HepG2 (cell line): ENCODE measurements at regions not wholly inside any gene's neighbourhood (a gene's known extent, or its start where the extent isn't known, plus 50 kb on each side); places are given as distances from the start of the nearest gene placed in this dataset.

ENCODE experiments used
- ATAC-seq: fragments of 200-7000 bp; cut with Tn5 transposase; 3 replicates; pipeline ENCODE4 v1.9.1; 2020; ENCODE audit warnings: mild to moderate bottlenecking, moderate library complexity
- BruUV-seq: library from RNA; stranded (reverse); fragments of 400-500 nt; replicated peaks from 2 replicates; lab custom pipeline; 2021; lab: Mats Ljungman, UMichigan
- CTCF ChIA-PET: fragments of 300-600 bp; formaldehyde crosslinking; extraction: SDS; loops from one replicate; lab custom pipeline; 2021; ENCODE audit warnings: low total read pairs, inconsistent platforms, low intra/inter-chr PET ratio; lab: Yijun Ruan, JAX
- POLR2A ChIA-PET: fragments of 350-600 bp; sonication (Branson Sonifier 250); formaldehyde crosslinking; loops from one replicate; lab custom pipeline; 2020; ENCODE audit warnings: antibody characterized with exemption, inconsistent platforms; lab: Yijun Ruan, JAX
- DNase-seq: peaks from one replicate; pipeline ENCODE4 v3.0.0-alpha.2; 2015; ENCODE audit warnings: low spot score
- FAIRE-seq: peaks from 3 replicates; lab custom pipeline; 2011; peaks lifted over from hg19 to GRCh38; lab: Jason Lieb, UNC
- H2AFZ ChIP-seq: one replicate; pipeline ENCODE4 v1.6.1; 2011; ENCODE audit warnings: low read length, inconsistent platforms
- H3K27ac ChIP-seq: fragments of 300-600 bp; 3 replicates; pipeline ENCODE4 v1.8.0; 2011; ENCODE audit warnings: mixed run types, mild to moderate bottlenecking, mixed read lengths, low read length, inconsistent platforms; ENCODE audit not compliant: insufficient read depth; ENCODE audit errors: extremely low read length
- H3K27me3 ChIP-seq, 2 experiments: fragments of 200-600 bp in 1 of 2; 2 replicates in 1 of 2; 3 replicates in 1 of 2; pipeline versions ENCODE4 v1.6.0 to v1.8.0; 2011; ENCODE audit warnings: low read length in 2 of 2, mild to moderate bottlenecking in 2 of 2, moderate library complexity in 2 of 2, inconsistent platforms in 1 of 2; ENCODE audit not compliant: insufficient read depth in 2 of 2, control insufficient read depth in 1 of 2
- H3K36me3 ChIP-seq, 2 experiments: fragments of 200-600 bp in 1 of 2; replicated peaks in 1 of 2; 2 replicates in 1 of 2; 3 replicates in 1 of 2; pipeline versions ENCODE4 v1.5.1 to v1.8.0; 2011; ENCODE audit warnings: low read length in 2 of 2, inconsistent platforms in 1 of 2; ENCODE audit not compliant: insufficient read depth in 2 of 2, control insufficient read depth in 1 of 2
- H3K4me1 ChIP-seq: 2 replicates; pipeline ENCODE4 v1.5.1; 2012; ENCODE audit warnings: low read length, inconsistent platforms; ENCODE audit not compliant: insufficient read depth
- H3K4me2 ChIP-seq: 2 replicates; pipeline ENCODE4 v1.6.0; 2011; ENCODE audit warnings: low read depth, low read length, inconsistent platforms
- H3K4me3 ChIP-seq, 3 experiments: fragments of 200-600 bp in 1 of 3; sonication (generic), shearing (Covaris generic) in 1 of 3; replicated peaks in 1 of 3; 2 replicates each; pipeline ENCODE4 v1.5.1; 2011 to 2016; ENCODE audit warnings: low read length in 3 of 3, inconsistent platforms in 2 of 3, low read depth in 2 of 3, mild to moderate bottlenecking in 2 of 3, control low read depth in 1 of 3, mixed read lengths in 1 of 3; ENCODE audit not compliant: insufficient read depth in 1 of 3
- H3K79me2 ChIP-seq: one replicate; pipeline ENCODE4 v1.6.1; 2011; ENCODE audit warnings: low read length, inconsistent platforms; ENCODE audit not compliant: insufficient read depth
- H3K9ac ChIP-seq: 2 replicates; pipeline ENCODE4 v1.6.0; 2011; ENCODE audit warnings: mild to moderate bottlenecking, low read depth, low read length, inconsistent platforms; ENCODE audit not compliant: insufficient read depth
- H3K9me3 ChIP-seq: 2 replicates; pipeline ENCODE4 v1.5.1; 2012; ENCODE audit warnings: mild to moderate bottlenecking, low read length
- H4K20me1 ChIP-seq: 2 replicates; pipeline ENCODE4 v1.6.0; 2011; ENCODE audit warnings: inconsistent platforms, mild to moderate bottlenecking, low read length, moderate library complexity; ENCODE audit not compliant: insufficient read depth
- ATF2 ChIP-seq: sonication (generic); formaldehyde crosslinking; IDR thresholded peaks from 2 replicates; pipeline ENCODE4 v1.4.0; 2020; ENCODE audit warnings: missing genetic modification reagents
- CBX2 ChIP-seq, 2 experiments: fragments of 200-600 bp in 1 of 2; sonication (generic); formaldehyde crosslinking in 1 of 2; IDR thresholded peaks; 2 replicates each; pipeline versions ENCODE4 v1.7.0 to v1.8.1; 2018 to 2022; ENCODE audit warnings: low read depth in 2 of 2, low read length in 1 of 2, mild to moderate bottlenecking in 1 of 2, missing genetic modification reagents in 1 of 2
- IRF2 ChIP-seq: IDR thresholded peaks from 2 replicates; pipeline ENCODE4 v1.6.1; 2018; ENCODE audit warnings: missing genetic modification reagents, missing compliant biosample characterization
- IRX3 ChIP-seq: sonication (generic); formaldehyde crosslinking; IDR thresholded peaks from 2 replicates; pipeline ENCODE4 v1.8.1; 2023; ENCODE audit warnings: mild to moderate bottlenecking, low read depth, missing genetic modification reagents, borderline replicate concordance
- KDM4B ChIP-seq: sonication (generic); formaldehyde crosslinking; IDR thresholded peaks from 2 replicates; pipeline ENCODE4 v1.4.0; 2020; ENCODE audit warnings: missing genetic modification reagents
- MLLT10 ChIP-seq: sonication (generic); formaldehyde crosslinking; IDR thresholded peaks from 2 replicates; pipeline ENCODE4 v1.4.0; 2020; ENCODE audit warnings: missing genetic modification reagents
- NFIC ChIP-seq: IDR thresholded peaks from 2 replicates; pipeline ENCODE4 v1.6.1; 2012; ENCODE audit warnings: mild to moderate bottlenecking, low read length, inconsistent platforms
- SRY ChIP-seq: sonication (generic); formaldehyde crosslinking; IDR thresholded peaks from 2 replicates; pipeline ENCODE4 v1.8.0; 2022; ENCODE audit warnings: mild to moderate bottlenecking, missing genetic modification reagents
- ZBTB42 ChIP-seq: sonication (generic); formaldehyde crosslinking; IDR thresholded peaks from 2 replicates; pipeline ENCODE4 v1.5.0; 2020; ENCODE audit warnings: mild to moderate bottlenecking, missing genetic modification reagents
- ZFAT ChIP-seq: sonication (generic); formaldehyde crosslinking; conservative IDR thresholded peaks from 2 replicates; pipeline ENCODE4 v1.8.1; 2023; ENCODE audit warnings: missing genetic modification reagents, inconsistent platforms
- ZFP1 ChIP-seq: IDR thresholded peaks from 2 replicates; pipeline ENCODE4 v1.6.1; 2016
- ZIK1 ChIP-seq: sonication (generic); formaldehyde crosslinking; IDR thresholded peaks from 2 replicates; pipeline ENCODE4 v1.5.0; 2020; ENCODE audit warnings: mild to moderate bottlenecking, low read depth, missing genetic modification reagents, borderline replicate concordance
- ZNF205 ChIP-seq: IDR thresholded peaks from 2 replicates; pipeline ENCODE4 v1.6.1; 2018; ENCODE audit warnings: missing biosample characterization, missing genetic modification reagents
- ZNF30 ChIP-seq: sonication (generic); formaldehyde crosslinking; IDR thresholded peaks from 2 replicates; pipeline ENCODE4 v1.5.0; 2020; ENCODE audit warnings: mild to moderate bottlenecking, missing genetic modification reagents
- ZNF331 ChIP-seq: sonication (generic); formaldehyde crosslinking; IDR thresholded peaks from 2 replicates; pipeline ENCODE4 v1.4.0; 2020; ENCODE audit warnings: missing genetic modification reagents
- ZNF343 ChIP-seq: sonication (generic); formaldehyde crosslinking; IDR thresholded peaks from 2 replicates; pipeline ENCODE4 v1.4.0; 2020; ENCODE audit warnings: mild to moderate bottlenecking, missing genetic modification reagents
- ZNF501 ChIP-seq: sonication (generic); formaldehyde crosslinking; IDR thresholded peaks from 2 replicates; pipeline ENCODE4 v1.5.1; 2020; ENCODE audit warnings: mild to moderate bottlenecking, moderate library complexity, missing genetic modification reagents
- ZNF770 ChIP-seq: sonication (generic); formaldehyde crosslinking; IDR thresholded peaks from 2 replicates; pipeline ENCODE4 v1.5.0; 2020; ENCODE audit warnings: mild to moderate bottlenecking, missing genetic modification reagents
- ZNF776 ChIP-seq: sonication (generic); formaldehyde crosslinking; IDR thresholded peaks from 2 replicates; pipeline ENCODE4 v1.4.0; 2020; ENCODE audit warnings: mild to moderate bottlenecking, missing genetic modification reagents
- WGBS: methylation state at CpG from one replicate; pipeline ENCODE4 v1.1.6; 2017; ENCODE audit warnings: low lambda C conversion rate; 5-methylcytosine and 5-hydroxymethylcytosine counted together
- in situ Hi-C: cut with HindIII; loops from 2 replicates; pipeline ENCODE4 v1.10.0; 2017; ENCODE audit warnings: low pct_unique_long_range_greater_than_20kb; ENCODE audit not compliant: extremely low pct_ligation_motif_present
- intact Hi-C: fragments of 100-400 bp; cut with micrococcal nuclease; formaldehyde crosslinking; loops from one replicate; pipeline ENCODE4 v1.10.0; 2022; ENCODE audit not compliant: unreplicated experiment
- TF ChIP-seq, protein P1 (sequence below): sonication (generic); formaldehyde crosslinking; IDR thresholded peaks from 2 replicates; pipeline ENCODE4 v1.4.0; 2020; ENCODE audit warnings: missing genetic modification reagents

DNA sequence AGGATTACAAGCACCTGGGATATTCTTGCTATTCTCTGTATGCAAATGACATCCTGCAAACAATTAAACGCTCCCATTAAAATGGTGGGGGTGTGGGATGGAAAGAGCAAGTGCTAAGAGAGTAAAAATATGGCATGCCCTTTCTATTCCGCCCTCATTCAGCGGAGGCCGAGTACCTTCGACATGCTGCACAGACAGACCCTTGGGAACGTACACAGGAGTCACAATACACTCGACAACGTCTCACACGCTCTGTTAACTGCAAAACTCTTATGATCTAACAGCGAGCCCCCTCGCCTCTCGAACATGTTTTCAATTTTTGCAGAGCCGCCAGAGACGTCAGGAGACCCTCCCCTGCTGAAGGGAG is 322.2 kb downstream of the CEMIP2 start:
- POLR2A ChIA-PET = no interaction called here
- Histone ChIP-seq H2AFZ (no peak overlapping the region), H3K9me3 (no peaks in the 10 kb centered on the region), H3K79me2 (no peaks in the 10 kb centered on the region), H3K4me3 (peak overlapping the region in 1 of 3 experiments; percentile 57; a peak in 1 of 6 replicates), H3K9ac (no peak overlapping the region), H3K4me2 (peak overlapping the region; percentile 66; the same call in 1 of the 2 replicates), H3K36me3 (no peaks in the 10 kb centered on the region), H3K4me1 (0 out of 2 replicates have a peak, but pooled peaks cover 7% of the 10 kb centered on the region), H3K27me3 (peaks cover 1 to 22% of the 10 kb centered on the region in 2 experiments; a peak in 3 of 5 replicates), H3K27ac (no peak overlapping the region), H4K20me1 (no peaks in the 10 kb centered on the region)
- FAIRE-seq (no peak), DNase-seq (no peak), ATAC-seq (peak; percentile 34)
- in situ Hi-C loops (no loop called here), intact Hi-C loops (no loop called here)
- no peak for TF ChIP-seq ZNF776 (CRISPR knock-in tag)
- no peak for TF ChIP-seq ZNF501
- TF ChIP-seq ZIK1 (CRISPR knock-in tag) = no peak
- no peak for TF ChIP-seq ZNF331 (CRISPR knock-in tag)
- TF ChIP-seq ZBTB42 (CRISPR knock-in tag) = no peak
- no peak for TF ChIP-seq CBX2 (IDR thresholded peaks at IDR 0.05; ENCODE audit: low read depth, low read length)
- no peak for TF ChIP-seq CBX2 (CRISPR knock-in tag; IDR thresholded peaks at IDR 0.05; ENCODE audit: low read depth)
- no peak for TF ChIP-seq ZFP1 (CRISPR knock-in tag)
- no peak for TF ChIP-seq MLLT10 (CRISPR knock-in tag)
- no peak for TF ChIP-seq ZFAT (CRISPR knock-in tag)
- no peak for TF ChIP-seq NFIC
- TF ChIP-seq SRY = no peak
- TF ChIP-seq IRF2 (CRISPR knock-in tag) = no peak
- TF ChIP-seq, protein P1, sequence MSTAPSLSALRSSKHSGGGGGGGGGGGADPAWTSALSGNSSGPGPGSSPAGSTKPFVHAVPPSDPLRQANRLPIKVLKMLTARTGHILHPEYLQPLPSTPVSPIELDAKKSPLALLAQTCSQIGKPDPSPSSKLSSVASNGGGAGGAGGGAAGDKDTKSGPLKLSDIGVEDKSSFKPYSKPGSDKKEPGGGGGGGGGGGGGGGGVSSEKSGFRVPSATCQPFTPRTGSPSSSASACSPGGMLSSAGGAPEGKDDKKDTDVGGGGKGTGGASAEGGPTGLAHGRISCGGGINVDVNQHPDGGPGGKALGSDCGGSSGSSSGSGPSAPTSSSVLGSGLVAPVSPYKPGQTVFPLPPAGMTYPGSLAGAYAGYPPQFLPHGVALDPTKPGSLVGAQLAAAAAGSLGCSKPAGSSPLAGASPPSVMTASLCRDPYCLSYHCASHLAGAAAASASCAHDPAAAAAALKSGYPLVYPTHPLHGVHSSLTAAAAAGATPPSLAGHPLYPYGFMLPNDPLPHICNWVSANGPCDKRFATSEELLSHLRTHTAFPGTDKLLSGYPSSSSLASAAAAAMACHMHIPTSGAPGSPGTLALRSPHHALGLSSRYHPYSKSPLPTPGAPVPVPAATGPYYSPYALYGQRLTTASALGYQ = no peak
- no peak for TF ChIP-seq ZNF343
- no peak for TF ChIP-seq KDM4B
- no peak for TF ChIP-seq ATF2 (CRISPR knock-in tag)
- no peak for TF ChIP-seq ZNF770 (CRISPR knock-in tag)
- TF ChIP-seq IRX3 (CRISPR knock-in tag) = no peak
- no peak for TF ChIP-seq ZNF30 (CRISPR knock-in tag)
- no peak for TF ChIP-seq ZNF205 (CRISPR knock-in tag)
- no TSS peak for BruUV-seq
- WGBS = 15% methylated on average over 7 of the region's 14 CpGs
- CTCF ChIA-PET = no interaction called here
